ENCODE measurements at regions not wholly inside any gene's neighbourhood (a gene's known extent, or its start where the extent isn't known, plus 50 kb on each side); places are given as distances from the start of the nearest gene placed in this dataset.

DNA sequence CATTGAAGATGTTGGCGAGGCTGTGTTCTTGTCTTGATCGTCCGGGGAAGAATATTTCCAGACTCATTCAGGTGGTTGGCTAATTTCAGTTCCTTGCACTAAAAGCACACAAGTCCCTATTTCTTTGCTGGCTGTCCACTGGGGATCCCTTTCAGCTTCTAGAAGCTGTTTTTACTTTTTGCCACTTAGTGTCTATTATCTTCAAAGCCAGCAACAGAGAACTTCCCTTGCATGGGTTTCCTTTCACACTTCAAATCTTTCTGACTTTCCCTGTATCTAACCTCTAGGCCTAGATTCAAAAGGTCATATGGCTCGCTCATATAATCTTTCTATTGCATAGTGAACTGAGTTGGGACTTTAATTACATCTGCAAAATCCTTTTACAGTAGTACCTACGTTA, 215.3 kb upstream of the PCDH9 start:
- POLR2A ChIA-PET = no interaction called here
- DNase-seq (ENCODE audit: low read depth) = no peak
- TF ChIP-seq, protein P1, sequence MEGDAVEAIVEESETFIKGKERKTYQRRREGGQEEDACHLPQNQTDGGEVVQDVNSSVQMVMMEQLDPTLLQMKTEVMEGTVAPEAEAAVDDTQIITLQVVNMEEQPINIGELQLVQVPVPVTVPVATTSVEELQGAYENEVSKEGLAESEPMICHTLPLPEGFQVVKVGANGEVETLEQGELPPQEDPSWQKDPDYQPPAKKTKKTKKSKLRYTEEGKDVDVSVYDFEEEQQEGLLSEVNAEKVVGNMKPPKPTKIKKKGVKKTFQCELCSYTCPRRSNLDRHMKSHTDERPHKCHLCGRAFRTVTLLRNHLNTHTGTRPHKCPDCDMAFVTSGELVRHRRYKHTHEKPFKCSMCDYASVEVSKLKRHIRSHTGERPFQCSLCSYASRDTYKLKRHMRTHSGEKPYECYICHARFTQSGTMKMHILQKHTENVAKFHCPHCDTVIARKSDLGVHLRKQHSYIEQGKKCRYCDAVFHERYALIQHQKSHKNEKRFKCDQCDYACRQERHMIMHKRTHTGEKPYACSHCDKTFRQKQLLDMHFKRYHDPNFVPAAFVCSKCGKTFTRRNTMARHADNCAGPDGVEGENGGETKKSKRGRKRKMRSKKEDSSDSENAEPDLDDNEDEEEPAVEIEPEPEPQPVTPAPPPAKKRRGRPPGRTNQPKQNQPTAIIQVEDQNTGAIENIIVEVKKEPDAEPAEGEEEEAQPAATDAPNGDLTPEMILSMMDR (IDR thresholded peaks at IDR 0.05; ENCODE audit: insufficient read depth, low read depth, low read length) = no peak
- Histone ChIP-seq H3K4me3 (ENCODE audit: low read depth, low read length) (no peak overlapping the region), H3K36me3 (ENCODE audit: control insufficient read depth, insufficient read depth, low read length) (no peaks in the 10 kb centered on the region), H3K27me3 (ENCODE audit: control insufficient read depth, insufficient read depth, low read length) (no peaks in the 10 kb centered on the region)
- CTCF ChIA-PET = no interaction called here

DNA sequence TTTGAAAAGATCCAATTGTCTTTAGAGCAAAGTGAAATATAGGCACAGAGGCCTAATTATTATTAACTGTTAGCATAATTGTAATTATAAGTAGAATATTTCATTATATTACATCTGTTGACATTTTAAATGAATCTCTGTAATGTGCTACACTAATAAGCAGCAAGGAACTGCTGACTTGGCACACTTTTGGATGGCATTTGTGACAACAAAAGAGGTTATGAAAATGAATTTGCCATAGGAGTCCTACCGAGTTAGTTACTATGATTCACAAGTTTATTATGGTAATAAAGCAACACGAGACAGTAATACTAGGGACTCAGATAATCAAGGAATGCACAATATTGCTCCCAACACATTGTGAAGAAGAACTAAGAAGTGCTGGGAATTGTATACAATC, 213.8 kb upstream of the PCDH9 start:
- Histone ChIP-seq H3K27me3 (ENCODE audit: control insufficient read depth, insufficient read depth, low read length) (no peaks in the 10 kb centered on the region), H3K36me3 (ENCODE audit: control insufficient read depth, insufficient read depth, low read length) (no peaks in the 10 kb centered on the region), H3K4me3 (ENCODE audit: low read depth, low read length) (no peak overlapping the region)
- POLR2A ChIA-PET = no interaction called here
- CTCF ChIA-PET = no interaction called here
- DNase-seq (ENCODE audit: low read depth) = no peak
- TF ChIP-seq, protein P1 (IDR thresholded peaks at IDR 0.05; ENCODE audit: insufficient read depth, low read depth, low read length) = no peak

DNA sequence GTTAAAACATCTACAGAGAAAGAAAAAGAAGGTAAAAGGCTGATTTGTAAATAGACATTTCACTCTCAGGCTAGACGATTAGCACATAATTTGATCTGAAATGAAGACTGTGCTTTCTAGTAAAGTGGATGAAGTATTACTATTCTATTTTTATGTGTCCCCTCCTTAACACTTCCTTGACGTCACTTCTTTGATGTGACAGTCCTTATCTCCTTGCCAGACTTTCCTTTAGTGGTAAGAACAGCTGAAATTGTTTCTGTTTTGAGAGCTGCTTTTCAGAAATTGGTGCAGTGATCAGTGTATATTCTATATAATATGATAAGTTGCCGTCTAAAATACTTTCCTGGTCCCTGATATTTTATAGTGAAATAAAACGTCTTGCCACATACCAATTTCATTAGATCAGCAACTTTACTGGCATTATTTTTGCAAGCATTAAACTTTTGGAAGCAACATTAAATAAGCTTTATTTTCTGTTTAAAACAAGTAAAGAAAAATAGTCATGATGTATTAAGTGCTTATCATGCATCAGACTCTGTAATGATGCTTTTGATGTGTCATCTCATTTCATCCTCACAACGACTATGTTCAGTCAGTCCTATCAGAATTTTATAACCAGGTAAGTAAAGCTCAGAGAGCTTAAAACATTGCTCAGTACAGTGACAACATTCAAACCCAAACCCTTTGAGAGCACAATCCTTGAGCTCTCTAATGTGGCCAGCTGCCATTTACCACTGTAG, 210.3 kb upstream of the PCDH9 start:
- POLR2A ChIA-PET = no interaction called here

DNA sequence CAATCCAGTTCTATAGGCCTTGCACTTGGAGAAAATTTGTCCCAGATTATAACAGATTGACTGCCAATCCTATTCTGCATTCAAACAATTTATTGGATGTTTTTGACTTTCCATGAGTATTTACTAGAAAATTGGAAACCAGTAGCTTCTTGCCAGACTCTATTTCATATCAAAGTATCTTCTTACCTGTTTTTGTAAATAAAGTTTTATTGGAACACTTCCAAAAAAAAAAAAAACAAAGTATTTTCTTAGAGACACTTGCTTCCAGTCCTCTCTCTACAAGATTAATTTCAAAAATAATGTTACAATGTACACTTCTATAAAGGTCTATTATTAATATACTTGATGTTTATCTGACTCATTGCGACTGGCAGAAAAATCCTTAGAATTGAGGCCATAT, 209.2 kb upstream of the PCDH9 start:
- Histone ChIP-seq H3K27me3 (ENCODE audit: control insufficient read depth, insufficient read depth, low read length) (no peaks in the 10 kb centered on the region), H3K4me3 (ENCODE audit: low read depth, low read length) (no peak overlapping the region), H3K36me3 (ENCODE audit: control insufficient read depth, insufficient read depth, low read length) (no peaks in the 10 kb centered on the region)
- ChIA-PET POLR2A (no interaction called here), CTCF (no interaction called here)
- TF ChIP-seq, protein P1 (IDR thresholded peaks at IDR 0.05; ENCODE audit: insufficient read depth, low read depth, low read length) = no peak
- no peak for DNase-seq (ENCODE audit: low read depth)

More for the DNA sequence above, 210.3 kb upstream of the PCDH9 start:
- Histone ChIP-seq H3K4me3 (ENCODE audit: low read depth, low read length) (no peak overlapping the region), H3K27me3 (ENCODE audit: control insufficient read depth, insufficient read depth, low read length) (no peaks in the 10 kb centered on the region), H3K36me3 (ENCODE audit: control insufficient read depth, insufficient read depth, low read length) (no peaks in the 10 kb centered on the region)
- TF ChIP-seq, protein P1 (IDR thresholded peaks at IDR 0.05; ENCODE audit: insufficient read depth, low read depth, low read length) = no peak
- CTCF ChIA-PET = no interaction called here
- no peak for DNase-seq (ENCODE audit: low read depth)

DNA sequence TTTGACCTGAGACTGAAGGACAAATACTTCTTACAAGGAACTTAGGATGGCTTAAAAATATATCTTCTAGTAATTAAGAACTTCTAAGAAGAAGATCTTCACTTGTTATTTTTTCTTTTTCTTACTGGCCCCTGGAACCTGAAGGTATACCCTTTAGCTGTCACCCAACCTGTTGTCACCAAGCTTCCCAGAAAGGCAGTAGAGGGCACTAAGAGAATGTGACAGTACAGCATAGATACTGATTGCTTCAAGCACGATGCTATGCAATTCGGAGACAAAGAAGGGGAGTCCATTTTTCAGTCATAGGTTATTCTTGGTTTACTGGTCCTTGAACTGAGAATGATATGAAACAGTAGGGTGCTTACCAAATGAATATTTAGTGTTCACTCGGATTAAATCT, 208.3 kb upstream of the PCDH9 start:
- CTCF ChIA-PET = no interaction called here
- DNase-seq (ENCODE audit: low read depth) = no peak
- H3K36me3 ChIP-seq (ENCODE audit: control insufficient read depth, insufficient read depth, low read length) = no peaks in the 10 kb centered on the region
- H3K27me3 ChIP-seq (ENCODE audit: control insufficient read depth, insufficient read depth, low read length) = no peaks in the 10 kb centered on the region
- POLR2A ChIA-PET = no interaction called here
- TF ChIP-seq, protein P1 (IDR thresholded peaks at IDR 0.05; ENCODE audit: insufficient read depth, low read depth, low read length) = no peak
- H3K4me3 ChIP-seq (ENCODE audit: low read depth, low read length) = no peak overlapping the region

Measured in BJ (cell line).